NCI-H226 (cell line): ENCODE measurements at regions not wholly inside any gene's neighbourhood (a gene's known extent, or its start where the extent isn't known, plus 50 kb on each side); places are given as distances from the start of the nearest gene placed in this dataset.

Experiments used
- DNase-seq: peaks from one replicate; pipeline ENCODE4 v3.0.0-alpha.2; 2015

GRCh38 chr7:110084181-110084807 is 1006.6 kb upstream of the LRRN3 start:
- no peak for DNase-seq

GRCh38 chr7:110090110-110090820 is 1000.7 kb upstream of the LRRN3 start:
- peak; percentile 9 for DNase-seq

GRCh38 chr7:110095372-110096052 is 995.4 kb upstream of the LRRN3 start:
- DNase-seq, result no peak

GRCh38 chr7:110104243-110104642 is 986.7 kb upstream of the LRRN3 start:
- DNase-seq, result no peak

GRCh38 chr7:110105307-110105706 is 985.6 kb upstream of the LRRN3 start:
- DNase-seq, result no peak

GRCh38 chr7:110105840-110106239 is 985.1 kb upstream of the LRRN3 start:
- no peak for DNase-seq

GRCh38 chr7:110119883-110120581 is 970.9 kb upstream of the LRRN3 start:
- DNase-seq, result peak; percentile 47

- DNase-seq, result no peak
Observed at GRCh38 chr7:110129159-110129558, 961.8 kb upstream of the LRRN3 start.

- no peak for DNase-seq
Observed at GRCh38 chr7:110130669-110131068, 960.3 kb upstream of the LRRN3 start.

GRCh38 chr7:110131344-110131743 is 959.6 kb upstream of the LRRN3 start:
- no peak for DNase-seq

- DNase-seq, result no peak
Observed at GRCh38 chr7:110139056-110139455, 951.9 kb upstream of the LRRN3 start.

GRCh38 chr7:110142939-110143526 is 947.9 kb upstream of the LRRN3 start:
- no peak for DNase-seq

GRCh38 chr7:110144599-110144998 is 946.3 kb upstream of the LRRN3 start:
- DNase-seq, result no peak

- DNase-seq, result no peak
Observed at GRCh38 chr7:110148054-110148453, 942.9 kb upstream of the LRRN3 start.

- no peak for DNase-seq
Observed at GRCh38 chr7:110153222-110153621, 937.7 kb upstream of the LRRN3 start.

GRCh38 chr7:110156511-110156910 is 934.4 kb upstream of the LRRN3 start:
- no peak for DNase-seq

- DNase-seq, result peak; percentile 76
Observed at GRCh38 chr7:110157631-110158362, 933.1 kb upstream of the LRRN3 start.

- DNase-seq, result no peak
Observed at GRCh38 chr7:110168010-110168409, 922.9 kb upstream of the LRRN3 start.

- DNase-seq, result peak; percentile 32
Observed at GRCh38 chr7:110170841-110171240, 920.1 kb upstream of the LRRN3 start.

- DNase-seq, result no peak
Observed at GRCh38 chr7:110177463-110177862, 913.5 kb upstream of the LRRN3 start.

GRCh38 chr7:110179037-110179436 is 911.9 kb upstream of the LRRN3 start:
- no peak for DNase-seq

GRCh38 chr7:110181768-110182167 is 909.2 kb upstream of the LRRN3 start:
- no peak for DNase-seq
